ENCODE measurements at regions not wholly inside any gene's neighbourhood (a gene's known extent, or its start where the extent isn't known, plus 50 kb on each side); places are given as distances from the start of the nearest gene placed in this dataset.

DNA sequence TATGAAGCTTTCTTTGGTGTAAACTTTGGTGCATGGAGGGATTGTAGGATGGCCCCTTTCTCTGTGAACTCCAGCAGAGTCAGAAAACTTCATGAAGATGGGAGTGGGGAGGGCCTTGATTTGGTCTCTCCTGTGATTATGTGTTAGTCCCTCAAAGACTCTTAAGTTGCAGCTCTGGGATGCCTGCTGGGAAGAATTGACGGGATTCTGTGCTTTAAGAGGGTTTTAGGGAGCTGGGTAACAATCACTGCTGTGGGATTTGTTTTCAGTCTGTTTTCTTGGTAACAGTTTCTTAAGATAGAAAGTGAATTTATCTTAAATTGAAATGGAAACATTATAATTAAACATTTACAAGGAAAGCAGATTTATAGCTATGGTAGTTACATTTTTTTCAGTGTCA, 378.1 kb downstream of the AACS start:
- TF ChIP-seq, protein P1, sequence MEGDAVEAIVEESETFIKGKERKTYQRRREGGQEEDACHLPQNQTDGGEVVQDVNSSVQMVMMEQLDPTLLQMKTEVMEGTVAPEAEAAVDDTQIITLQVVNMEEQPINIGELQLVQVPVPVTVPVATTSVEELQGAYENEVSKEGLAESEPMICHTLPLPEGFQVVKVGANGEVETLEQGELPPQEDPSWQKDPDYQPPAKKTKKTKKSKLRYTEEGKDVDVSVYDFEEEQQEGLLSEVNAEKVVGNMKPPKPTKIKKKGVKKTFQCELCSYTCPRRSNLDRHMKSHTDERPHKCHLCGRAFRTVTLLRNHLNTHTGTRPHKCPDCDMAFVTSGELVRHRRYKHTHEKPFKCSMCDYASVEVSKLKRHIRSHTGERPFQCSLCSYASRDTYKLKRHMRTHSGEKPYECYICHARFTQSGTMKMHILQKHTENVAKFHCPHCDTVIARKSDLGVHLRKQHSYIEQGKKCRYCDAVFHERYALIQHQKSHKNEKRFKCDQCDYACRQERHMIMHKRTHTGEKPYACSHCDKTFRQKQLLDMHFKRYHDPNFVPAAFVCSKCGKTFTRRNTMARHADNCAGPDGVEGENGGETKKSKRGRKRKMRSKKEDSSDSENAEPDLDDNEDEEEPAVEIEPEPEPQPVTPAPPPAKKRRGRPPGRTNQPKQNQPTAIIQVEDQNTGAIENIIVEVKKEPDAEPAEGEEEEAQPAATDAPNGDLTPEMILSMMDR (IDR thresholded peaks at IDR 0.05; ENCODE audit: insufficient read depth, low read length, poor library complexity, severe bottlenecking) = no peak
- no peak for TF ChIP-seq EZH2phosphoT487 (conservative IDR thresholded peaks at IDR 0.05; ENCODE audit: low read length)
